Stimulated activated CD8-positive, alpha-beta memory T cell treated with anti-CD3 and anti-CD28 coated beads, Interleukin-15, amount 100 ng/mL, for 48 hours (primary cell): ENCODE measurements at regions not wholly inside any gene's neighbourhood (a gene's known extent, or its start where the extent isn't known, plus 50 kb on each side); places are given as distances from the start of the nearest gene placed in this dataset.
"Not testable (repeated sequence)": the region's sequence is repeated elsewhere in the genome, so short reads cannot be mapped to it uniquely, and the experiment has no call there.

Experiments
- DNase-seq, 2 donors: peaks; one replicate each; pipeline ENCODE4 v3.0.0-alpha.2; 2020; ENCODE audit warnings: low read depth in 2 of 2

DNA sequence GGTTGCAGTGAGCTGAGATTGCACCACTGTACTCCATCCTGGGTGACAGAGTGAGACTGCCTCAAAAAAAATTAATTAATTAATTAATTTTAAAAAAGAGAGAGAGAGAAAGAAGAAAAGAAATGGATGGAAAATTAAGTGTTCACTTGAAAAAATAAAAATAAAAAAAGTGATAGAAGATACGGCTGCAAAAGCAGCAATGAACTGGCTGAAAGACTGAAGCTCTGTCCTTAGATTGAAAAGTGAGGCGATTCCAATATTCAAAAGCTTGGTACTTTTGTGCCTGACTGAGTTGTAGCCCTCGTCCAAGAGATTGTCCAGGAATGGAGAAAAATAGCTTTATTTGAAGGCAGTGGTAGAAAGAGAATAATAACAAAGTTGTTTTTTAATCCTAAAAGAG, 154.6 kb downstream of the ADSS2 start:
- no peak for DNase-seq

DNA sequence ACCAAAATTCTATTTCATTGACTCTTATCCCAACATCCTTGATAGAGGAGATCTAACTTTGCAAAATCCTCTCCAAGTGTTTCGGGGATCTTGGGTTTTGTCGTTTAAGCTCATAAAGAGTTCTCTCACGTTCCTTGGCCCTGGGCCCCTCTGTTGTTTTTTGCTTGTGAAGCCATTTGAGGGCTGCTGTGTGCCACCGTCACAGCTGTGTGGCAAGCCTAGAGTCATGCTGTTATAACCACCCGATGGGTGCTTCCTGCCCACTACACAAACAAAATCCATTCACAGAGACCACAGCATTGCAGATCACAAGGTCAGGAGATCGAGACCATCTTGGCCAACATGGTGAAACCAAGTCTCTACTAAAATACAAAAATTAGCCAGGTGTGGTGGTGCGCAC, 154.1 kb downstream of the ADSS2 start:
- DNase-seq, result no peak

DNA sequence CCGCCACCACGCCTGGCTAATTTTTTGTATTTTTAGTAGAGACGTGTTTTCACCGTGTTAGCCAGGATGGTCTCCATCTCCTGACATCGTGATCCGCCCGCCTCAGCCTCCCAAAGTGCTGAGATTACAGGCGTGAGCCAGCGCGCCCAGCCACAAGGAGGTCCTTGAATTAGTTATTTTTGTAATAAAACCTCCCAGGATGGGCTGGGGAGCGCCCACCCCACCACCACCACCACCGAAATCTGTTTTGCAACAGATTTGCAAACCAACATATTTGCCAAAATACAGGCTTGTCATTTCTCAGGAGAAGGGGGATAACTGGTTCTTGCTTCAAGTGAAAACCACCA, 151.7 kb downstream of the ADSS2 start:
- DNase-seq, result not testable (repeated sequence)

DNA sequence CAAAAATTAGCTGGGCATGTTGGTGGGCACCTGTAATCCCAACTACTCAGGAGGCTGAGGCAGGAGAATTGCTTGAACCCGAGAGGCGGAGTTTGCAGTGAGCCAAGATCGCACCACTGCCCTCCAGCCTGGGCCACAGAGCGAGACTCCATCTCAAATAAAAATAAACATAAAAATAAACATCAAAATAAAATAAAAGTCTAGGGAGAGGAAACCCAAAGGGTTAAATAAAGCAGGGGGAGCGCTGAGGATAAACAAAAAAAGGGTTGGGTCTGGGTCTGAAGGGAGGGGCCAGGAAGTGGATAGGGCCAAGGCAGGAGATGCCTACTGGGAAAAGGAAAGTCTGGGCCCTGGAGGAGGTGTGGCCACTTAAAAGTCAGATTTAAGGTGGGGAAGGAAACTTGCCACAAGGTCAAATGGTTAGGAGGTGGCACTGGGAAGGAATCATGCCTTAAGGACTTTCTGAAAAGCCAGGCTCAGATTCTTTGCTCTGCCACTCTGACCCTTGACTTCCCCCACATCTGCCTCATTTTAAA, 150.0 kb downstream of the ADSS2 start:
- DNase-seq, result no peak

DNA sequence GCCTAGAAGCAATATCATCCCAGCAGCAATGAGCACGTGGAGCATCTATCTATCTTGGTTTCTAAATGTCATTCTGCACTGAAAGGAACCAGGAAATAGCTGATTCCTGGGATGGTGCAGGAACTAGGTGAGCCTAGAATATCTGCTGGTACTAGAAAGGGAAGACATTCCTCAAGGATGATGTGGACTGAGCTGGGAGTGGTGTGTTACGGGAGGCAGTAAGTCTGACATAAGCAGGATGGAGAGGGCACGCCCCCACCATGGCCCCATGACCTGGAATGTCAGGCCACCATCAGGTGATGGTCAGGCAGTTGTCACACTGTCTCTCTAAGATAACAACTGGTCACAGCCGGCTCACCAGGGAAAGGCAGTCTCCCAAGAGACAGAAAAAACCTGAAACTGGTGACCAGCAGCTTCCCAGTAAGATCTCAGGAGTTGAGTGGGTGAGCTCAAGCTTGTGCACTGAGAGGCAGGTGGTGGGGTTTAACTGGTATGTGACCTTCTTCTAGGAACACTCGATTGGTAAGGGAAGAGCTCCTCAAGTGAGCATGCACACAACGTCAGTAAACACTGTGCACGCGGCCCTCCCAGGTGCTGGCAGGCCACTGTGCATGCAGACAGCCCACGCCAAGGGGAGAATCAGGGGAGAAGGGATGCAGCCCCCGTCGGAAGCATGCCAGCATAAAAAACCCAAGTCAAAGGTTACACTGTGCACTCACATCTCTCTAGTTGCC, 148.7 kb downstream of the ADSS2 start:
- DNase-seq, result no peak

DNA sequence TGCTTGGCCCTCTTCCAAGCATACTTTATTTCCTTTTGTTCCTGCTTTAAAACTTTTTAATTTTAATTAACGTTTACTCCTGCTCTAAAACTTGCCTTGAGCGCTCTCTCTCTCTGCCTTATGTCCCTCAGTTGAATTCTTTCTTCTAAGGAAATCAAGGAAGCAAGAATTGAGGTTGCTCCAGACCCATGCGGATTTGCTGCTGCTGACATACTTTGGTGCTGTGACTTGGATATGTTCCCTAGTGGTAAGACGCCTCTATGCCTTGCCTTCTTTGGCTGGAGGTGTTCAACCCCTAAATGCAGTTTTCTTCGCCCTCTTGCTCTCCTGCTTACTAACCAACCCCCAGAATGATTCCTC, 148.1 kb downstream of the ADSS2 start:
- no peak for DNase-seq

DNA sequence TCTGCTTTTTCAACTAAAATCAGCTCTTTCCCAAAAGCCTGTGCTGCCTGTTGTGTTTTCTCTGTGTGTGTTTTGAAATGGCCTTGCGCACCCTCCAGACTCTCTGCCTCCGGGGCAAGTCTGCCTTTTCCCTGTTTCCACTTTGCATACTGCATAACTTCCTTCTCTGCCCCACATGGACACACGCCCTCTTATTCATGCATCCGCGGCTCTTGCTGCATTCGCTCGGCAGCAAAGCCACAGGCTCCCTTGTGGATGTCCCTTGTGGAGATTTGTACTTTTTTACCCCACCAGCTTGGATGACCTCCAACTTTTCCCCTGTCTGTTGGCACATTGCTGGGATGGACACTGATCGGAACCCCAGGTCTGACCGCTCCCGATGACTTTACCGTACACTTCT, 147.6 kb downstream of the ADSS2 start:
- no peak for DNase-seq

DNA sequence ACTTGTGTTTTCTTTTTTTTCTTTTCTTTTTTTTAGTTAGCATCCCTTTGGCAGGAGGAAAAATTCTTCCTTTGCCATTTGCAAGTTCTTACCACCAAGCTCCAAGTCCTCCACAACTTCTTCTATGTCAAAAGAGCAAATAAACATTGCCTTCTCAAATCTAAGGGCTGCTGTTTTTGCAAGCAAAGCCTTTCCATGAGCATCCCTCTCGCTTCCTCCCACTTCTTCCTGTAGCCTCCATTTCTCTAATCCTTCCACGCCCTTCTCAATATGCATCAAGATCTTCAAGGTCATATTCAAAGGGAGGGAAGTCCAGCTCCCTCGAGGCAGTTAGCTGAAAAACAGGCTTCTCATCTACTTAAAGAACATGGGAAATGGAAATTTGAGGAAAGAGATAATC, 147.1 kb downstream of the ADSS2 start:
- no peak for DNase-seq

DNA sequence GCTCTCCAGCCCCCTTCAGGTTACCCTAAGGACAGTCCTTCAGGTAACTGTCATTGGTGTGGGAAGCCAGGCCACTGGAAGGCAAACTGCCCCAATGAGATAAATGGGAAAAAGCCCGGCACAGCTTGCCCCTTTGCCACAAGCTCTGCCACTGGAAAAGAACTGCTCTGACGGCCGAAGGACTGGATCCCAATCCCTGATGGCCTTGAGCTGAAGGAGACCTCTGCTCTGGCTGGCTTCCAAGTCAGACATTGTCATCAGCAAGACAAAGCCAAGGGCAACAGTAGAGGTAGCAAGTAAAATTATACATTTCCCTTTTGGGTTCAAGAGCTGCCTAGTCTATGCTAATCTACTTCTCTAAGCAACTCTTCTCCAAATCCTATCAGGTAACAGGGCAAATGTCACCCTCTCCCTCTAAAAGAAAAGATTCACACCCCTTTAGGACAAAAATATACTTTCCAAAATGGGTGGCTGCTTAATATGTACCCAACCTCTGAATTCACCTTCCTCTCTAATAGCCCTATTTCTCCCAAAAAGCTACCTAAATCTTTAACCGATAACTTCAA, 145.8 kb downstream of the ADSS2 start:
- no peak for DNase-seq

DNA sequence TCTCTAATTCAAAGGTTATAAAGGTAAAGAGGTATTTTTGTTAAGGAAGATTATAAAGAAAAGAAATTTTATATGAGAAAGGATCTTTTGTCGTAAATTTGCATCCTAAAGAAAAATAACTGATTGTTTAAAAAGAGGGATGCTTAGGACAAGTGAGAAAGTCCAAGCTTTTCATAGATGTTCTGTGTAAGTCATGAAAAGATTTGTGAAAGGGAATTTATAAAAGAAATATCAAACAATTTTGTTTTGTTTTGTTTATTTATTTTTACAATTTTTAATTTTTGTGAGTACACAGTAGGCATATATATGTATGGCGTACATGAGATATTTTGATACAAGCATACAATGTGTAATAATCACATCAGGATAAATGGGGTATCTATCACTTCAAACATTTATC, 145.2 kb downstream of the ADSS2 start:
- DNase-seq, result no peak

DNA sequence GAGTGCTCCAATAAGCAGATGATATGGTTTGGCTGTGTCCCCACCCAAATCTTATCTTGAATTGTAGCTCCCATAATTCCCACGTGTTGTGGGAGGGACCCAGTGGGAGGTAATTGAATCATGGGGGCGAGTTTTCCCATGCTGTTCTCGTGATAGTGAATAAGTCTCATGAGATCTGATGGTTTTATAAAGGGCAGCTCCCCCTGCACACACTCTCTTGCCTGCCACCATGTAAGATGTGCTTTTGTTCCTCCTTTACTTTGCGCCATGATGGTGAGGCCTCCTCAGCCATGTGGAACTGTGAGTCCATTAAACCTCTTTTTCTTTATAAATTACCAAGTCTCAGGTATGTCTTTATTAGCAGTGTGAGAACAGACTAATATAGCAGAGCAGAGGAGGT, 142.5 kb downstream of the ADSS2 start:
- DNase-seq, result not testable (repeated sequence)

DNA sequence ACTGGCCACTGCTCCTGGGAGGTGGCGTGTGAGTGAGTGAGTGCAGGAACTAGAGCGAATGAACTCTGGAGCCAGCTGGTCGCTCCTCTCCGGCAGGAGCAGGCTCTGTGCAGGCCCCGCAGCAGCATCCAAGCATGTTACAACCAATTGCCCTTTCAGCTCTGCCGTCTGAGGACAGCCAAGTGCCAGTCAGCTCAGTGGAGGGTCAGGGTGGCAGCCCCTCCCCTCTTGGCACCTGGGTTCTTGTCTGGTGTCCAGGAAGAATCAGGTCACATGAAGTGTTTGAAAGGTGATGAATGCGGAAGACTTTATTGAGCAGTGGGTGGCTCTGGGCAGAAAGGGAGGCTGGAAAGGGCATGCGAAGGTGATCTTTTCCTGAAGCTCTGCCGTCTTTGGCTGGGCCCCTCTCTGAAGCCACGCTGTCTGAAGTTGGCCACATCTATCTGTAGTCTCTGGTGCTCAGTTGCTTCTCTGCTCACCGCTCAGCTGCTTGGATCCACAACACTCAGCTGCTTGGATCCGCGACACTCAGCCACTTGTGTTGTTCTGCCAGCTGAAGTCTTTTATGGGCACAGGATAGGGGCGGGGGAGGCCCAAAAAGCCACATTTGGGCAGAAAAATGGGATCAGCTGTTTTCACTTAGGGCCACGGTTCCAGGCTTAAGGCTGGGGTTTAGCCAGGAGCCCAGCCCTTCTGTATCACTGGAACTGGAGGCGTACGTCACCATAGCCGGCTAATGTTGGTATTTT, 139.8 kb downstream of the ADSS2 start:
- DNase-seq, result no peak

DNA sequence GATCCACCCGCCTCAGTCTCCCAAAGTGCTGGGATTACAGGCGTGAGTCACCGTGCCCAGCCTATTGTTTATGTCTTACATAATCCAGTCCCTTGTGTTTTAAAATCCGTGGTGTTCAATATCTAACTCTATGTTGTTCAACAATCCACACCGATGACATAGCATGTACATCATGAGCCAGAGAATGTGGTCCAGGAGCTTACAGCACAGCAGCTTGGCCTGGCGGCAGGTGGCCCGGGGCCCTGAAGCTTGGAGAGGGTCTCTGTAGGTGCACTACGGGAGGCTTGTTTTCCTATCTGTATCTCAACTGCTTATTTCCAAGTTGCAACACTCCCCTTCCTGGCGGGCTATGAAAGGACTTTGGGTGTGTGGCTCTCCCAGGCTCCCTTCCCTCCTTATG, 138.4 kb downstream of the ADSS2 start:
- DNase-seq, result no peak

DNA sequence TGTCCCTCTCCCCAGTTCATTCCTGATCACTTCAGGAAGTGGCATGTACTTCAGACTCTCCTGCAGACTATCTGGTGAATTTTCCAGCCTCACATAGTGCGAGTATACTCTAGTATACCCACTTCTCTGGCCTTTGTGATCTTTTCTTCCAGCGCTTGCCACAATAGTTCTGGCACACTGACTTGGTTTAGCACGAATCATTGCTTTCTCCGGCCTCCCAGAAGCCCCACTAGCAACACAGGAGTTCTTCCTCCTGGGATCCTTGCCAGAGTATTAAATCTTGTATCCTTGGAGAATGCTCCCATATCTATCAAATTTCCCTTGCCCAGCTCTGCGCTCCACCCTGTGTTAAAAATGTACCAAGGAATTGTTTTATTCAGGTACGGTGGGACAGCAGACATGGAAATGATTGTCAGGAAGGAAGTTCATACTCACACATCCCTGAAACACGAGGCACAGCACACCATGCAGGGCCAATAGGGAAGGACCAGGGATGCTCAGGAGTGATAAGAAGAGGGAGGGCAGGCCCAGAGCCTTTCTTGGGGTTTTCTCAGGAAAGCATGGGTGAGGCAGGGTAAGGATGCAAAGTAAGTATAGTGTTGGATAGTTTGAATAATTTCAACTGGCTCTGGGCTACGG, 136.7 kb downstream of the ADSS2 start:
- DNase-seq, result no peak

DNA sequence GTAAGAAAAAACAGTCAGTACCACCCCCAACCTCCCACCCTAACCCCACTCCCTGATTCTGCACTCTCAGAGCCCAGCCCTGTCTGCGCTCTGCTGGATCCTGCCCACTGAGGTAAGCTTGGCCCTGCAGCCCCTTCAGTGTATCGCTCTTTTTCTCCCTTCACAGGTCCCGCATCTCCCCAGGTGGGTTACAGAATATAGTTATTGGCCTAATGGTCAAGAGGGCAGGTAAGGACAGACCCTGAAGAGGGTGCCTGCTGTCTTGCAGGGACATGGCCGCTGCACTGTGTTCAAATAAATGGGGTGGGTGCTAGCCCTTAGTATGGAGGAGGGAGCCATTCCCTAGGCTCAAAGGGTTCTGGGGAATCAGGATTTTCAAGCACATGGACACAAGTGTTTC, 135.7 kb downstream of the ADSS2 start:
- DNase-seq, result no peak

DNA sequence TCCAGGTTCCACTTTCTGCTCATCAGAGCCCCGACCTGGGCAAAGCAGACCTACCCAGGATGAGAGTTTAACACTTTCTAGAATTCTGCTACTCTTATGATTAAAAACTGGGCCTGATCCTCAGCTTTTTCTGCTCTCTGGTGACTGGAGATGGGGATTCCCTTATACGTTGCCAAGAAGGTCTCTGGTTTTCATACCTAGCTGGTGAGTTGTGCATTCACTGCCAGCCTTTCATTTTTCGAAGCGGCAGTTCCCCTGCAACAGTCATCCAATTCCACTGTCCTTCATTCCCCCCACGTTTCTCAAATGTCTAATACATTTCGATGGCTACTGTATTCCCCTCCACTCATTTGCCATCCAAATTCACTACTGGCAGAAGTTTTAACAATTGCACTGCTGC, 135.3 kb downstream of the ADSS2 start:
- no peak for DNase-seq

DNA sequence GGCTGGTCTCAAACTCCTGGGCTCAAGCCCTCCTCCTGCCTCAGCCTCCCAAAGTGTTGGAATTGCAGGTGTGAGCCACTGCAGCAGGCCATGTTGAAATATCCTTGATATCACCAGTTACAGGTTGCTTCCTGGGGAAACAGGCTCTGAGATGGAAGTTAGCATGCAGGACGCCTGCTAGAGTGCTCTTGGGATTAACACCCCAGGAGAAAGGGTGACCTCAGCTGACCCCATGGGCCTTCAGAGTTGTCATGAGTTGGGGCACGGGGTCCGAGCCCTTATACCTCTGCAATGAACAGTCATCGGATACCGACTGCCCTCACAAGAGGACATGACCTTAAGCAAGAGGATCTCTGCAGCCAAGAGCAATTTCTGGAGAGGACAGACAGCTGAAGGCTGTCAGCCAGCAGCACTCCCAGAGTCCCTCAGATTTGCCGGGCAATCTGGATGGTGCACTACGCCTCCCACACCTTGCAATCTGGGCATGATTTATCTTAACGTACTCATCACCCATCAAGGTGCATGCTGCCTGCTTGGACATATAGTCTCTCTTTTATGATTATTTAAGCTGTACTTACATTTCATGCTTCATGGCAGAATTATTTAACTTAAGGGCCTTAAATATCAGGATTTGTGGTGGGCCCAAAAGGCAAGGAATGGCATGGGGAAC, 134.6 kb downstream of the ADSS2 start:
- no peak for DNase-seq

DNA sequence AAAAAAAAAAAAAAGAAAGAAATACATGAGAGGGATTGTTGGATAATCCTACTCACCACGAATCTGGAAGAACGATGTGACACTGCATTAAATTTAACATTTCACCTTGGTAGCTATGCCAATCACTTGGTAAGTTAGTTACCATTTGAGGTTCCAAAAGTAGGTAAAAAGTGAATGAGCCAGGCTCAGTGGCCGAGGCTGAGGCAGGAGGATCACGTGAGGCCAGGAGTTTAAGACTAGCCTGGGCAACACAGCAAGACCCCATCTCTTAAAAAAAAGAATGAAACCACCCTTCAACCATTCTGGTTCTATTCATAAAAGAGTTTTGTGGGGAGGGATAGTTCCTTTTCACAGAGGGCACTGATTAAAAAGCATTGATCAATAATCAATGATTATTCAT, 133.6 kb downstream of the ADSS2 start:
- no peak for DNase-seq

DNA sequence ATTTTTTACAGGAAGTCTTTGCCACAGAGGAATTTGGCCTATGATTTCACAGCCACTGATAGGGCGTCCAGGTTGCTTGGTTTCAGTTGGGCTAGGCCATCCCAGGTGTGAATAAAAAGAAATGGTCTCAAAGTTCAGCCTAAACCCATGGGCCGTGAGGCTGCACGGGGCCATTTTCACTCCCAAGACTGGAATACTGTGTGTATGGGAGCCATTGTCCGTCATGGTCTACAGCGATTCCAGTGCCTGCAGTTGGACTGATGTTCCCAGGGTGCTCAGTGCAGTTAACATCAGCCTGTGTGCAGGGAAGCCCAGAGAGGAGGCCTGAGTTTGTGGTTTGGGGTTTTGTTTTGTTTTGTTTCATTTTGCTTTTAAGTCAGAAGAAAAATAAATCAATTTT, 133.2 kb downstream of the ADSS2 start:
- DNase-seq, result no peak

DNA sequence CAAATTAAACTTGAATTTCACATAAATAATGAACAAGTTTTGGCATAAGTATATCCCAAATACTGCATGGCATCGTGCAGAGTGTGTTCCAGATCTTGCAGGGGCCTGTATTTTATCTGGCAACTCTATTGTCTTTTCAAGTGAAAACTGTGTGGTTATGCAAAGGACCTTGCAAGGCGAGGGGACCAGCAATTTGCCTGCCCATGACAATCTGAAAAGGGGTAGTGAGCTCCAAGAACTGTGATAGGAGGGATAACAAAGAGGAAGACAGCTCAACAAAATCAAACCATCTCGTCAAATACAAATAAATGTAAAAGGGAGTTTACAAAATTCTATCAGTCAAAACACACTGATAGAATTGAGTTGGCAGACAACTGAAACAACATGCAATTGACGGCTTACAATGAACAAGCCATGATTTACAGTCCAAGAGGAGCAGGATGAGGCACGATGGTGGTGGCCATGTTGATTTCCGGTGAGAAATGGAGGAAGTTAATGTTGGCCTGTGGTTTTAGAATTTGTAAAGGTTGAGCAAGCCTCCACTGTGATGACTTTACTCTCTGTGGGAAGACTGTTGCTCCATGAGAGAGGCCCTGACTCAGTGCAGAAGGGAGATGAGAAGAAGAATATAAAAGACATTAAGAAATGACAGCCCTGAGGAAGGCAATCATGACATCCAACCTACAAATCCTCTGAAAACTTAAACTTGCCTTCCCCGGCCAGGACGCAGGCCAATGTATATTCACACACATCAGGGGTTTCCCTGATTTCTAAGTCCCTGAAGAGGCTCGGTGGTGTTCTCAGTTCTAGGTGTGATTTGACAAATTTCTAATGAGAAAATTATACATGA, 132.2 kb downstream of the ADSS2 start:
- peak; percentile 39 to 45 for DNase-seq

DNA sequence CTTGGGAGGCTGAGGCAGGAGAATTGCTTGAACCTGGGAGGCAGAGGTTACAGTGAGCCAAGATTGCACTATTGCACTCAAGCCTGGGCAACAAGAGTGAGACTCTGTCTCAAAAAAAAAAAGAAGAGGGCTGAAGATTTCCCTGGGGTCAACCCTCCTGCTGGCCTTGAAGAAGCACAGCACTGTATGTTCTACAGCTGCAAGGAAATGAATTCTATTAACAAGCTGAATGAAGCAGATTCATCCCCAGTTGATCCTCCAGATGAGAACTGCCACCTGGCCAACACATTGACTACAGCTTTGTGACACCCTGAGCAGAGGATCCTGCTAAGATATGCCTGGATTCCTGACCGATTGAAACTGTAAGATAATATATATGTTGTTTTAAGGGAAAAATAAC, 129.5 kb downstream of the ADSS2 start:
- no peak for DNase-seq
